Stimulated activated naive CD4-positive, alpha-beta T cell treated with Interleukin-2 at 50 U/mL for 16 hours (primary cell): ENCODE measurements at regions not wholly inside any gene's neighbourhood (a gene's known extent, or its start where the extent isn't known, plus 50 kb on each side); places are given as distances from the start of the nearest gene placed in this dataset.
"Not testable (repeated sequence)": the region's sequence is repeated elsewhere in the genome, so short reads cannot be mapped to it uniquely, and the experiment has no call there.

Experiments used
- DNase-seq: peaks from one replicate; lab custom pipeline; 2025; lab: John Stamatoyannopoulos, UW

DNA sequence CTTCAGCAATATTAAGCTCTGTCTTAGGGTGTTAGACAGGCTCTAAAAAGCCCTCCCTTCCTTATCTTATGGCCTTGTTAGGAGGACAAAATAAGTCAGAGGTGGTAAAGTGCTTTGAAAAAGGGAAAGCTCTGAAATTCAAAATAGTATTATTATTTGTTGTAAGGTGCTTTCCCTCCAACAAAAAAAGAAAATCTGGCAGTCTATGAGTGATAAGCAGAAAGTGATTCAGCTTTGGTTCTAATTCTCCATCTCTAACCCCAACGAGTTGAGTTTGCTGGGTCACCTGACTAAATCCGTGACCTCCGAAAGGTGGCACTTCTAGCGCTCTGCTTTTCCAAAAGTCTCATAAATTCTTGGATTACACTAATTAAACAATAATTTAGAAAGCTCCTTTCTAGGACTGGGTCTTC is 305.1 kb downstream of the BCL2L11 start:
- DNase-seq, result not testable (repeated sequence)

DNA sequence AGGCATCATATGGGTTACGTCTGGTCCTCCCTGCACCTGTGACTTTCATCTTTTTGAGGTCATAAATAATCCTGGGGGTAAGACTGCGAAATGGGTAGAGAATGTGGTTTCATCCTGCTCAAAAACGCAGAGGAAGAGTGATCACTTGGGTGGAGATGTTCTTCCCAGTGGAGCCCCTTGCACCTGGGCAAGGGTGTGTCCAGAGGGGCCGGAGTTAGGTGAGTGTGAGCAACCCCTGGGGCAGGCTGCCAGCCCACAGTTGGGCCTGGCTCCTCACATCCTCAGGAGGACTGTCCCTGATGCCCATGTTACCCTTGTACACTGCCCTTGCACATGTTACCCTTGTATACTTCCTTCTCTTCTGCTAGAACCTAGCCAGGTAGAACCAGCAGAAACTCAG is 306.6 kb downstream of the BCL2L11 start:
- not testable (repeated sequence) for DNase-seq

DNA sequence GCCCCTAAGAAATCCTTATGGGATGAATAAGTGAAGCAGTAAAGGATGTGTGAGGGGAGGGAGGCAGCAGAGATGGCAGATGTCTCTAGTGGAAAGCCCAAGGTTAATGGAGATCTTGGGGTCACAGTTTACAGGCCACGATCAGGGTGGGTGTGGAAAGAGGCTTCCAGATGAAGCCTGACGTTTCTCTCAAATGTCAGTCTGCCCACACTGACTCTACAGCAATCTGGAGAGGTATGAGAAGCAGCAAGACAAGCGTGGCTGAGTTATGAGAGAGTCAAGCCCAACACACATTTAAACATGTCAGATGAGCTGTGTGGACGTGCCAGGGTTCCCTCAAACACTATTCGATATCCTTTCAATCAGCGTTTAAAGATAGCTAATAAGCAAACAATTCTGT is 308.2 kb downstream of the BCL2L11 start:
- DNase-seq, result not testable (repeated sequence)

DNA sequence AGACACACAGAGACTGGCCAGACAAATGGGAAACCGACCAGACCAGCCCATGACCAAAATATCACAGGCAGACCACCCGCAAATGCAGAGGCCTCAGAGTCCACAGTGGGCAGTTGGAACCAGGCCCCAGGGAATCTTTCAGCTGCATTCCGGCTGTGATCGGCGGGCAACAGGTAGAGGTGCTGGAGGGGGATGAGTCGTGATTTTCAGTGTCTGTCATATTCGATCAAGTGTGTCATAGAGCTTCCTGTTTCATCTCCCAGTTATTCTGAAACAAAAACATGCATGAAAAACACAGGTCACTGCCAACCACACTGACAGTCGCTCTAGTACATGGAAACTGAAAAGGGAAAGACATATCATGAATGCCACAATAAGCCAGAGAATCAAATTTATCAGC is 308.6 kb downstream of the BCL2L11 start:
- DNase-seq, result not testable (repeated sequence)

DNA sequence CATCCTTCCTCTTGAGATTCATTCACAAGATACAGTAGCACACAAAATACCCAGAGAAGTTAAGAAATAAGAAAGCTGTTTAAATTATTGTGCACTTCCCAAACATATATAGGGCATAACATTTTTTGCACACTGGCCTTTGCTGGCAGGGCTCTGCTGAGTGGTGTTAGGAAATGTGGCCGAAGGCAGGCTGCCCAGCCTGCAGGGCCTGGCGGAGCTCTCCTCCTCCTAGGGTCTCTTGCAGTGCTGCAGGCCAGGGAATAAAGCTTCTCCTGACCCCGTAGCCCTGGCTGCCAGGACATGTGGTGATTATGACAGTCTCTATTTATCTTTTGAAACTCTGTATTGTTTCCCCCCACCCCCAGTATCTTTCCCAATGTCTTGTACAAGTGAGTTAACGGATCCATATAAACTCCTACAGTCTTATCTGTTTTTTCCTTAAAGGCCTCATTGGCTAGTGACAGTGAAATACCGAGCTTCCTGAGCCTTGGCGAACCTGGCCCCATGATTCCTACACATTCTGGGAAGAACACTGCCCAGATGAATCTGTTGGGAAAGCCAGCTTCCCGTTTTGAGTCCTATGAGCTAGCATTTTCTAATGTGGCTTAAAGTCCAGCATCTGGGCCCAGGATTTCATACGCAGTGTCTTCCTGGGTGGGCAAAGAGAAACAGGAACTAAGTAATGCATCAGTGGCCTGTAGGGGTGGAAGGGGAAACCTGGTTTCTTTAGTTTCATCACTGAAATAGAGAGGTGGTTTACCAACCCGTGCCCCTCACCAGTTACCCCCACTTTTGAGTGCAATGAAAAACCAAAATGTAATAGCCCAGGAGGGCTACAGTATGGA is 310.3 kb downstream of the BCL2L11 start:
- not testable (repeated sequence) for DNase-seq

DNA sequence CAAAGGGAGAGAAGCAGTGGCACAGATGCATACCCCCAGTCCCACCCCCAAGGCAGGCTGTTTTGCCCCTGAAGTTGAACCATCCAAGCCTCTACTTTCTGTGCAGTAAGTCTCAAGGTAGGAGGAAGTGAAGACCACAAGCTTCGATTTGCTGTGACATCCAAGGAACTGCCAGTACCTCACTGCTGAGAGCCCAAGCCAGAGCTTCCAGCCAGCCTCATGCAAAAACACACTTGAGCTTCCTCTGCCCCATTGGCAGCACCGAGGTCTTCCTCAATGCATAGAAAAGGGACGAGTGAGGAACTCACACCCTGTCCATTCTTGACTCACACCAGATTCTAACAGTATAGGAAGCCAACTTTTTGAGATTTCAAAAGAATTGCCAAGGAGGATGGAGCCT is 311.7 kb downstream of the BCL2L11 start:
- not testable (repeated sequence) for DNase-seq

DNA sequence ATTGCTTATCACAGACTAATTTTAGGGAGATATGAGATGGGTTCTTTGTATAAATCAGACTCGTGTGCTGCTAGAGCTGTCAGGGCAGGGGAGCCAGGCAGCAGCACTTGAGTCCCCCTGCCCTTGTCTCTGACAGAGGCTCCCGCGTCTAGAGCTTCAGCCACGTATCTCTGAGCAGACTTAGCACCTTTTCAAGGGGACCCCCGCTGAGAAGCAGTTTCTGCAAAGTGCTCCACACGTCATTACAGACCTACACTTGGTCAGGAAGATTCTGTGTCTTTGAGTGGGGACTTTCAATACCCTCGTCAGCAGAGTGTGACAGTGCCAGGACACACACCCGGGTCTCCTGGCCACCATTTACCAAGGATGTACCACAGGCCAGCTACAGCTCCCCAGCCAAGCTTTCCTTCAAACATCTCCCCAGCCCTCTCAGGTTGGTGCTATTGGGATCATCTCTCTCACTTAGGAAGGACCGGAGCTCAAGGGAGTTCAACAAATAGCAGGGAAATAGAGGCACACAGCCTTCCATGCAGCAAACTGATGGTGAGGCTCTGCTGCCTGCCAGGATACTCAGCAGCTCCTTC is 312.3 kb downstream of the BCL2L11 start:
- DNase-seq, result not testable (repeated sequence)

DNA sequence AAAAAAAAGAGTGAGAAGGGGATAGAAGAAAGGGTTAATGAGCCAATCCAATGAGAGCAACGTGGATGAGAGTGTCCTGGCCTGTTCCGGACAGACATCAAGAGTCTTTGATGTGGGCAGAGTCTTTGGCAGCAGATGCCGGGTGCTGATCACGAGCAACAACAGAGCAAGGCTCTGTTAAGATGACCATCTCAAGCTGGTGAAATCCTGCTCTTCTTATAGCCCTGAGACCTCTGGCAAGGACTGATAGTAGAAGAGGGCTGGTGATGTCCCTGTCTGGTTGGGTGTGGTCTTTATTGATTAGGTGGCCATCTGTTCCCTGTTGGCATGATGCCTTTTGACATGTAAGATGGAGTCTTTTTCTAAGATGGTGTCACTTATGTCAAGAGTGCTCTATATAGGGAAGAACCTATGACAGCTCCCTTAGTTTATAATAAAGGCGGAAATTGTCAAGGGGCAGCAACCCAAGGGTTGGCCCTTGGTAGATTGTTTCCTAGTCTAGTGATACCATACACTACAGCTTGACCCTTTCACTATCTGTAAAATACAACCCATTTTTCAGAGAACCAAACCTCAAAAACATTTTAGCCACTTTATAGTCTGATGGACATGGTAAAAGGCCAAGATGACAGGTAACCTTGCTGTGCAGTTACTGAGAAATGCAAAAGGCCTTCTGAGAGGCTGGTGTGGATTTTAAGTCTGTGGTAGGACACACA is 313.3 kb downstream of the BCL2L11 start:
- not testable (repeated sequence) for DNase-seq

DNA sequence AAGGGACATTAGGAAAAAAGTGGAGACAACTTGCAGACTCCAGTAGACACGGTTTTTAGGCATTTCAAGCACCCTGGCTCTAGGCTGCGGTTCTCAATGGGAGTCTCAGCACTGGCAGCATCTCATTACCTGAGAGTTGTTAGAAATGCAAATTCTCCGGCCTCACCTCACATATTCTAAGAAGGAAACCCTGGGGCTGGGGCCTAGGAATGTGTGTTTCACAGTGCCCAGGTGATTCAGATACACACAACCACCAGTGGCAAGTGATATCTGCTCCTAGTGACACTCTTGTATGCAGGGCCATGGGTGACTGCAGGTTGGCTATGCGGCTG is 313.9 kb downstream of the BCL2L11 start:
- DNase-seq, result not testable (repeated sequence)

DNA sequence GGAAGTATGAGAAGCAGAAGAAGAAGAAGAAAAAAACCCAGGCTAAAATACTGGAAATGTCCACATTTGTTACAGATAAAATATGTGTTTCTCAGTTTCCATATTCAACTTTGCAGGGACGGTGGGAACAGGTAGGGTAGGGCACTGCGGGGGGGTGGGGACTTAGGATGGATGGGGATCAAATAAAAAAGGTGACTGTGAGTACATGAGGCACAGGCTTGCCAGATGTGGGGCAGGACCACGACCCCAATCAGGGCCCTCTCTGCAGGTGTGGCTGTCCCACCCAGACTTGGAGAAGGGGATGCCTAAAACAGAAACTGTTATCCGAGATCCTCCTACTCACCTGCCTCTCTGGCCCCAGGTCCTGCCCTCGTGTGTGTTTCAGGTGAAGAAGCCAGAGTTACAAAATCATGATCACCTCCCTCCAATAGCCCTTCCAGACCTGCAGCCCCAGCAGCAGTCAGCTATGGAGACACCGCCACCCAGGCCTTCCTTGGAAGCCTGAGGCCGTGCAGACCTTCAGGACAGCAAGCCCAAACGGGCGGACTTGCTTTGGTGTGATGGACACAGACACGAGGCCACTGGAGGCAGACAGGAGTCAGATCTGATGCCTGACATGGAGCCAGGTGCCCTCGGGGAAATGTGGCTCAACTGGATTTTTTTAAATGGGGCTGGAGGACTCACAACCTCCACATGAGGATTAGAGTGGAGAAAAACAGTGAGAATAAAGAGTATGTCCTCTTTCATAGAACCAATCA is 315.0 kb downstream of the BCL2L11 start:
- not testable (repeated sequence) for DNase-seq

DNA sequence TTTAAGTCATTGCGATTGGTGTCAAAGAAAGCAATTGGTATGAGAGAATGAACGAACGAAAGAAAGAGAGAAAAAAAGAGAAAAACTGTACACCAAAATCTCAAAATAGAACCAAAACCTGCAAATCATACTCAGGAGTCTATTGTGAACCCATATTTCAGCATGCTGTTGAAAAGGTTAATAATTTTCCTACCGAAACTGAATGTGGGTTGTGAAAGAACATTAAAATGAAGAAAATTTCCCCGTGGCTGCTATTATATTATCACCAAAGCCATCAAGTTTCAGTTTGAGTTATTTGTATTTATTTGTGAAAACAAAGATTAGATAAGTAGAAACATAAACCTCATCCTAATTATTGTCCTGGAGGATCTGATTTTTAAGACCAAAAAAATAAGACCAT is 315.7 kb downstream of the BCL2L11 start:
- not testable (repeated sequence) for DNase-seq

DNA sequence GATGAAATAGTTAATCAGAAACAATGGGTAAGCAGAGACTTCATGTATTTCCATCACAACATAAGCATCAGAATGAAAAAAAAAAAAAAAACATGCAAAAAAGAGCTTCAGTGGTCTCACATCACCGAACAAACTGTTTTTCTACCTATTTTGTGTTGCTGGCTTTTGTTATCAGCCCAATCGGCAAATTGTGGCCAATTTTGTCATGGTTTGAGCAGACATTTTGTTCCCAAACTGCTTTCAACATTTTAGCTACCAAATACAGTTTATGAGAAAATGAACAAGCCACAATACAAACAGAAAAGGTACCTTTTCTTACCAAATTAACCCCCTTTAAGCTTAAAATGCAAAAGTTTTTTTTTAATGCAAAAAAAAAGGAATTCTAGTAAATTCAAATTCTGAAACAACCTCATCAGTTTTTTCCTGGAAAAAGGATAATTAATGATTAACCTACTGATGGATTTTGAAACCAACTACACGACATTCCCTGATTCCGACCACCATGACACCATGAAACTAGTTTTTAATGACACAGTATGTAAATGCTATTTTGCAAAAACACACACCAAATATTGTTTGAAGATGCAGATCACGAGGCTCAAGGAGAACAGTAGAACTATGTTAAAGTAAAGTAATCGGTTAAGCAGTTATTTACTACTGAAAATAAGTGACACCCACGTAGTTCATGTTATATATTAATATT is 316.7 kb downstream of the BCL2L11 start:
- not testable (repeated sequence) for DNase-seq

DNA sequence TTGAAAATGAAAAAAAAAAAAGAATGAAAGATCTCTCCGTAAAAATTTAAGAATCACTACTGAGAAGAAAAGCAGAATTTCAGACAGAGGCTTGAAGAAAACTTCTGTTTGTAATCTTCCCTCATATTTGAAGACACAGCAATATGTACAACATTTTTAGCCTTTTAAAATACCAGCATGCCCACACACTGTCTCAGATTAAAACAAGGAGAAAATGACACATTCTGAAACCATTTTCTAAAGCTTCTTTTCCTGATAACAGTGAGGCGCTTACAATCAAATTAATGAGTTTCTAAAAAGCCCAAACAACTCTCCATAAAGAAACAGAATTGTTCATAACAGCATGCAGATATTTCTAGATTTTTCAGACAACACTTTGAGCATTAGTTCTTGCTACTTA is 317.4 kb downstream of the BCL2L11 start:
- not testable (repeated sequence) for DNase-seq

DNA sequence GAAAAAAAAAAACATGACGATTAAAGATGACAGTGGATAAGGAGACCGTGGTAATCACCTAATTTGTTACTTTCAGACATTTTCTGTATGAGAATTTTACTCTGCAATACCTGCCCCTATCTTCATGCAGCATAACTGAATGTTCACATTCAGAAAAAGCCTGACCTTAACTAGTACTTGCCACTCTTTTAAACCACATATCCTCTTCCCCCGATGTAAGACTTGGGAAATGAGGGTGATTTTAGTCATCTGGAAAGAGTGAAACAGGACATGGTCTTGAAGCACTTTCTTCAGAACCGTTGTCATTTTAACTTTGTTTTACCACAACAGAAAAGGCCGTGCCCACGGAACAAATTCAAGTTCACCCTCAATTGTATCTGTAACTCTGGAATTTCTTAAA is 318.5 kb downstream of the BCL2L11 start:
- DNase-seq, result not testable (repeated sequence)

DNA sequence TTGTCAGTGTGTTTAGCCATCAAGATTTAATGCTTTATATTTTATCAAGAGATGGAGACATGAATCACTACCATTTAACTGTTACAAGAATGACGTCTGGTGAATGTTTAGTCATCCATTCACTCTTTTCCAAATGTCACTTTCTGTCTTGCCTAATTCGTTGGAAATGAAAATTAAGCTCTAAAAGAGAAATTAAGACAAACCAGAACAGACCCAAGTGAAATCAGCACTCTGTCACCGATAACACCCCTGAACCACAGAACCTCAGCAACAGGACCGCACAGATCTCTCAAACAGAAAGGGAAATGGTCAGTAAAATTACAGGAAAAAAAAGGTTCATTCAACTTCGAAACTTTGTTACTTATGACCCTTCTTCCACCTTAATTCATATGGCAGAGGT is 320.9 kb downstream of the BCL2L11 start:
- not testable (repeated sequence) for DNase-seq

DNA sequence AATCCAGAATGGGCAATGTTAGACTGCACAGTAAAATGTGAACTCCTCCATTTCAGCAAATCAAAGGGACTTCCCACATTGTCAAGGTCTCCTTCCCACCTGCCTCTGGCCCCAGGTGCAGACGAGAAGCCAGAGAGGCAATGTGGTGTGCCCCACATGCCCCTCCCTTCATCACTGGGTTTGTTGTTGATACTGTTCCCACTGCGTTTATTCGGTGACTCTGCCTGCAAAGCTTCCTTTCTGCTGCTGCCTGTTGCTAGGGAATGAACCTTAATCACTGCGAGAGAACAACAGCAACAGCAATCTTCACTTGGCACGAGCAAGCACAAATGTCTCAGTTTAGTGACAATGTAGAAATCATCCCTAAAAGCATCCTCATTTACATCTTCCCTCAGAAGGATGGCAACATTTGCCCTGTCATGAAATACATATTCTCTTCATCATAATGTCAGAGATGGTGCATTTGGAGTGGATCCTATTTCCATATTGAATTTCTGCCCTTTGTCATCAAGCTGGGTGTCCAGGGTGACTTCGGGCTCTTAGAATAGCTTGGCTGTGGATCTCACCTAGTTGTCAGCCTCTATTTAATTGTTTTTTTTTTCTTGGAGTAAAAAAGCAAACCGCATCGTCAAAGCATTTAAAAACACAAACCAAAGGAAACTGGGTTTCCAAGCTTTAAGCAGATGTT is 322.2 kb downstream of the BCL2L11 start:
- DNase-seq, result not testable (repeated sequence)

DNA sequence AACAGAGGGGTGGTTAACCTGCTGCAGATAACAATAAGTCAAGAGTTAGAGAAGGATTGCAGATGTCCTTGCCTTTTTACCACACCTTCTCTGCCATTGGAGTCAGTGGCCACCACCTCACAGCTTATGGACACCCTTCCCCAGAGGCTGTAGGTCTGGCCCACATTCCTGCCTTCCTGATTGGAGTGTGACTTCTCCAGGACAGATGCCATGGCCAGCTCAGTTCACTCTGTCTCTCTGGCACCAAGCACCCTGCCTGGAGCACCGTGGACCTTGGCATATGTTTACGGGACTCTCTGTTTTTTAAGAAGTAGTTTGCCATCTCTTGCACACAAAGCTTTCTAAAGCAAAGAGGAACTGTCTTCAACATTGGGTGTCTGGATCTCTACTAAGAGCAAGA is 323.8 kb downstream of the BCL2L11 start:
- not testable (repeated sequence) for DNase-seq

DNA sequence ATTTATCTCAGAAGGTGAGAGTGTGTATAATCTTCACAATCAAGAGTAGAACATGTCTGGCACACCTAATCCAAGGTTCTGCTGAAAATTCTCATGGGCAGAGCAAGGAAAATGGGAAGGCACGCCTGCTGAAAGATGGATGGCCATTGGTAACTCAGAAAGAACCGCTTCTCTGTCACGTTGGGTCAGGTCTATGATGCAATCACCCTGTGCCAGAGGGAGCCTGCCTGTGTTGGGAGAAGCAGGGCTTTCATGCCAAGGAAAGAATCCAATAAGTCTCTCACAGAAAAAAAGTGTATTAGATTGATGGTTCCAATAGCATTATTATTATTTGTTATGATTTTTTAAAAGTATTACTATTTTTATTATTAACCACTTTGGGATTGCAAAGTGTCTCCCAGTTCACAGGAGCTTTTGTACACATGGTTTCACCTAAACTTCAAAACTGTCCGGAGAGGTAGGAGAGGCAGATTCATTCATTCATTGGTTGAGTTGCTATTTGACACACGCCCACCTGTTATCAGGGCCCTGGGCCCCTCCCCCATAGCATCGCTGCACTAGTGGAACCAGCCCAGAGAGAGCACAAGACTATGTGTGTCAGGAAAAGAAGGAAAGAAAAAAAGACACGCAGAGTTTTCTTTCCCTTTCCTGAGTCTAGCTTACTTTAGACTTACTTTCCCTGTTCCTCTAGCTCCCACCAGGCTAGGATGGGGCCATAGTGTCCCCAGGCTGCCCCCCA is 324.6 kb downstream of the BCL2L11 start:
- not testable (repeated sequence) for DNase-seq

DNA sequence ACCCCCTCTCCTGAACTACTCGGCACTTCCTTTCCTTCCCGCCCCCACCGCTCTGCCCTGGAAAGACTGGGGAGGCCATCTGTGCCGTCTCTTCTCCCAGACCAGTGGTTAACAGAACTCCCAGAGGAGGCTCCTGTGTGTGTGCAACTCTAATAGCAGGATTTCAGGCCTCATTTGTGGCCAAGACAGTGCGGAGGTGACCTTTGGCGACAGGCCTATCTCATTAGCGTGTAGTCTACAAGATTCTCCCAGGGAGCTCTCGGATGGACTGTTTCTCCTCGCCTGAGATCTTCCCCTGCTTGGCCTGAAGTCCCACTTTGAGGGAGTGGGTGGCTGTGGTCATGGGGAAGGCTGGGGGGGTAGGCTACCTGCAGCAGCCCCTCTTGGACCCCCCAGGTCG is 325.2 kb downstream of the BCL2L11 start:
- DNase-seq, result not testable (repeated sequence)

DNA sequence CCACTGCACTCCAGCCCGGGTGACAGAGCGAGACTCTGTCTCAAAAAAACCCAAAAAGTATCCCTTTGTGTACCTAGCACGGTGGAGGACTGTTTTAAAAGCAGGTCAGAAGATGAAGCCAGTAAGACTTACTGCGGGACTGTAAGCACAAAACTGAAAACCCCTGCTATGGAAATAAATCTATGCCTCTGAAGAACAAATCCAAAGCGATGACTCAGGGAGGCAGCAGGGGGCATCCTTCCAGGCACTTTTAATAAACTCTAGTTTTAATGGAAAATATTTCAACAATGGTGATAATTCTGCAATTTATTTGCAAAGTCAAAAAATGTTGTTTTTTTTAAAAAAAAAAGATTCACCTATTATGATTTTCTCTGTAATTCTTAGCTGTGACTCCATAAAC is 326.8 kb downstream of the BCL2L11 start:
- DNase-seq, result not testable (repeated sequence)
